ENCODE measurements at regions not wholly inside any gene's neighbourhood (a gene's known extent, or its start where the extent isn't known, plus 50 kb on each side); places are given as distances from the start of the nearest gene placed in this dataset.
"Not testable (repeated sequence)": the region's sequence is repeated elsewhere in the genome, so short reads cannot be mapped to it uniquely, and the experiment has no call there.

- no peak for DNase-seq (ENCODE audit: low read depth in 2 of 2)
Measured at GRCh38 chr12:131539381-131539780, 171.5 kb upstream of the SFSWAP start.

GRCh38 chr12:131540138-131540623 lies 170.7 kb upstream of the SFSWAP start:
- DNase-seq (ENCODE audit: low read depth in 2 of 2), result no peak

- not testable (repeated sequence) for DNase-seq (ENCODE audit: low read depth in 2 of 2)
Measured at GRCh38 chr12:131541512-131541911, 169.4 kb upstream of the SFSWAP start.

GRCh38 chr12:131542351-131542750 lies 168.5 kb upstream of the SFSWAP start:
- no peak for DNase-seq (ENCODE audit: low read depth in 2 of 2)

GRCh38 chr12:131543040-131543439 lies 167.8 kb upstream of the SFSWAP start:
- no peak for DNase-seq (ENCODE audit: low read depth in 2 of 2)

GRCh38 chr12:131547555-131547954 lies 163.3 kb upstream of the SFSWAP start:
- DNase-seq (ENCODE audit: low read depth in 2 of 2), result no peak

- DNase-seq (ENCODE audit: low read depth in 2 of 2), result no peak
Measured at GRCh38 chr12:131550121-131550520, 160.8 kb upstream of the SFSWAP start.

- DNase-seq (ENCODE audit: low read depth in 2 of 2), result no peak
Measured at GRCh38 chr12:131551675-131552491, 159.0 kb upstream of the SFSWAP start.

- no peak for DNase-seq (ENCODE audit: low read depth in 2 of 2)
Measured at GRCh38 chr12:131552492-131552863, 158.4 kb upstream of the SFSWAP start.

GRCh38 chr12:131553096-131553777 lies 157.7 kb upstream of the SFSWAP start:
- no peak for DNase-seq (ENCODE audit: low read depth in 2 of 2)

- DNase-seq (ENCODE audit: low read depth in 2 of 2), result no peak
Measured at GRCh38 chr12:131555197-131555846, 155.6 kb upstream of the SFSWAP start.

- no peak for DNase-seq (ENCODE audit: low read depth in 2 of 2)
Measured at GRCh38 chr12:131555866-131556265, 155.0 kb upstream of the SFSWAP start.

- DNase-seq (ENCODE audit: low read depth in 2 of 2), result no peak
Measured at GRCh38 chr12:131557078-131557709, 153.7 kb upstream of the SFSWAP start.

GRCh38 chr12:131559517-131560516 lies 151.1 kb upstream of the SFSWAP start:
- no peak for DNase-seq (ENCODE audit: low read depth in 2 of 2)

GRCh38 chr12:131561051-131561450 lies 149.8 kb upstream of the SFSWAP start:
- DNase-seq (ENCODE audit: low read depth in 2 of 2), result no peak

- DNase-seq (ENCODE audit: low read depth in 2 of 2), result no peak
Measured at GRCh38 chr12:131561891-131562684, 148.8 kb upstream of the SFSWAP start.

- DNase-seq (ENCODE audit: low read depth in 2 of 2), result not testable (repeated sequence)
Measured at GRCh38 chr12:131564138-131564727, 146.7 kb upstream of the SFSWAP start.

- no peak for DNase-seq (ENCODE audit: low read depth in 2 of 2)
Measured at GRCh38 chr12:131564845-131565244, 146.0 kb upstream of the SFSWAP start.

GRCh38 chr12:131565267-131566015 lies 145.4 kb upstream of the SFSWAP start:
- no peak for DNase-seq (ENCODE audit: low read depth in 2 of 2)

Measured in activated CD4-positive, alpha-beta T cell treated with anti-CD3 and anti-CD28 coated beads for 24 hours (primary cell).